Activated naive CD4-positive, alpha-beta T cell (primary cell): ENCODE measurements at regions not wholly inside any gene's neighbourhood (a gene's known extent, or its start where the extent isn't known, plus 50 kb on each side); places are given as distances from the start of the nearest gene placed in this dataset.

Experiments
- DNase-seq, 4 experiments: peaks; one replicate each; lab custom pipeline; 2025; lab: John Stamatoyannopoulos, UW

GRCh38 chr1:209265301-209265700 lies 318.2 kb upstream of the CAMK1G start:
- DNase-seq: no peak

GRCh38 chr1:209266590-209267205 lies 316.8 kb upstream of the CAMK1G start:
- no peak for DNase-seq

- DNase-seq: no peak
These were observed 315.5 kb upstream of the CAMK1G start for GRCh38 chr1:209267968-209268367.

- no peak for DNase-seq
These were observed 315.0 kb upstream of the CAMK1G start for GRCh38 chr1:209268479-209268878.

- DNase-seq: no peak
These were observed 307.2 kb upstream of the CAMK1G start for GRCh38 chr1:209276321-209276720.

- DNase-seq: no peak
These were observed 305.9 kb upstream of the CAMK1G start for GRCh38 chr1:209277662-209278061.

GRCh38 chr1:209291715-209292114 lies 291.8 kb upstream of the CAMK1G start:
- no peak for DNase-seq

GRCh38 chr1:209302779-209303568 lies 280.5 kb upstream of the CAMK1G start:
- DNase-seq: no peak

GRCh38 chr1:209304166-209304565 lies 279.3 kb upstream of the CAMK1G start:
- DNase-seq: no peak

GRCh38 chr1:209305221-209305954 lies 278.1 kb upstream of the CAMK1G start:
- DNase-seq: no peak

GRCh38 chr1:209307846-209308245 lies 275.7 kb upstream of the CAMK1G start:
- no peak for DNase-seq

- no peak for DNase-seq
These were observed 274.3 kb upstream of the CAMK1G start for GRCh38 chr1:209309198-209309597.

- no peak for DNase-seq
These were observed 271.7 kb upstream of the CAMK1G start for GRCh38 chr1:209311770-209312169.

- DNase-seq: no peak
These were observed 266.6 kb upstream of the CAMK1G start for GRCh38 chr1:209316929-209317328.

- no peak for DNase-seq
These were observed 265.1 kb upstream of the CAMK1G start for GRCh38 chr1:209318181-209319056.

- no peak for DNase-seq
These were observed 264.5 kb upstream of the CAMK1G start for GRCh38 chr1:209319057-209319432.

- no peak for DNase-seq
These were observed 264.0 kb upstream of the CAMK1G start for GRCh38 chr1:209319549-209319948.

GRCh38 chr1:209323743-209324142 lies 259.8 kb upstream of the CAMK1G start:
- no peak for DNase-seq

GRCh38 chr1:209324901-209325871 lies 258.3 kb upstream of the CAMK1G start:
- DNase-seq: no peak

GRCh38 chr1:209326076-209326475 lies 257.4 kb upstream of the CAMK1G start:
- DNase-seq: no peak

GRCh38 chr1:209326831-209327230 lies 256.7 kb upstream of the CAMK1G start:
- DNase-seq: no peak
